CD4-positive, alpha-beta T cell treated with Interleukin-6 at 100 ng/mL for 8 hours (primary cell): ENCODE measurements at regions not wholly inside any gene's neighbourhood (a gene's known extent, or its start where the extent isn't known, plus 50 kb on each side); places are given as distances from the start of the nearest gene placed in this dataset.

Source experiments
- DNase-seq: peaks from one replicate; pipeline ENCODE4 v3.0.0-alpha.2; 2020; ENCODE audit warnings: mixed read lengths, low spot score

DNA sequence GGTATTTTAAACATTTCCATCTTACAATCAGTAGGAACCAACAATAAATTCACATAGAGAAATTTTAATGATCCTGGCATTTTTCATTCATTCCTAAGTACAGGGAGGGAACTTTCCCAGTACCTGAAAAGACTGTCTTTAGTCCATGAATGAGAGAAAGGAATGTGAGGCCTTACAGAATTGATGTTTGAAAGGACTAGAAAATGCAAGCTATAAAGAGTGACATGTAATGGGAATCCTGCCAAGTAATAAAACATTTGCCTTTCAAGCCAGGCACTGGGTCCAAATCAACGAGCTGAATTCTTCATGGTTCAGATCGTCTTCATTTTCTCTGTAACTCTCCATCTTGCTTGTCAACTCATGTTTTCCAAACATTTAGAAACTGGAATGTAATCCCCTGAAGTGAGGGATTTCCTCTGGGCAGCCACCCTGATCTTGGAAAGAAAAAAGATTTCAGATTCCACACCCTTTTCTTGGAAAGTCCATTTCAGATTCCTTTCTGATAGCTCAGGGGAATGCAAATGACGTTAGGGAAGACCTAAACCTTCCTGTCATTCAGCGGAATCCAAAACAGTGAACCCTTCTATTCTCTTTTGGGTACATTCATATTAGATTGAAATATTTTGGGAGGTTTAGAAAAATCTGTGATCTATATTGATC is 315.8 kb downstream of the SH3GL2 start:
- DNase-seq: no peak

DNA sequence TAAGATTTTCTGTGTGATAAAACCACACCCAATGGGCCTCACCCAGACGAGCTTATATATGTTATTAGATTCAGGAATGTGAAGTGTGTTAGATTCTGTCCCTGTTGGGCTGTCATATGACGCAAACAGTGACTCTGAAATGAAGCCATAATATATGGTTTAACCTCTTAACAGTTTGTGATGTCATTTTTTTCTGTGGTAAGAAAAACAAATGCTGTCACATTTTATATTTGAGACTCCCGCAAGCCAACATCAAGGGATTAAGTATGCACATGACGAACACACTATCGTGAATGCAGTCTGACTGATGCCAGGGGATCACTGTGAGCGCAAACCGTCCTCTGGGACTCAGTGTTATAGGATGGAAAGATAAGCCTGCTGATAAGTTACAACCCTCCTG is 321.7 kb downstream of the SH3GL2 start:
- no peak for DNase-seq

DNA sequence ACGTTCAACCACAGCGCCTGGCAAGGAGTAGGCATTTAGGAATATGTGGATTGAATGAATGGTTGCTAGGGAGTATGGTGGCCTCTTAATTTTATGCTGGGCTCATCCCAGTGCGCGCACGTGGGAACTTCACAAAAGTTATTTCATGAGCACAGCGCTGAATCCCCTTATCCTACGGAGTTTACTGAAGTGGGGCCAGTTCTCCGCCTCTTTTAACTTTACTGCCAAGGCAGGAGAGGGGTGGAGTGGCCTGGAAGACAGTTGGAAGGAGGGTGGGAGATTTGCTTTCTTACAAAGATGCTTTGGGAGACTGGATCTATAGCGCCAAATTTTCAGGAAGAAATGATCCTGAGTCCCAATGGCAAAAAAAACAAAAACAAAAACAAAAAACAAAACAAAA is 326.5 kb downstream of the SH3GL2 start:
- no peak for DNase-seq

DNA sequence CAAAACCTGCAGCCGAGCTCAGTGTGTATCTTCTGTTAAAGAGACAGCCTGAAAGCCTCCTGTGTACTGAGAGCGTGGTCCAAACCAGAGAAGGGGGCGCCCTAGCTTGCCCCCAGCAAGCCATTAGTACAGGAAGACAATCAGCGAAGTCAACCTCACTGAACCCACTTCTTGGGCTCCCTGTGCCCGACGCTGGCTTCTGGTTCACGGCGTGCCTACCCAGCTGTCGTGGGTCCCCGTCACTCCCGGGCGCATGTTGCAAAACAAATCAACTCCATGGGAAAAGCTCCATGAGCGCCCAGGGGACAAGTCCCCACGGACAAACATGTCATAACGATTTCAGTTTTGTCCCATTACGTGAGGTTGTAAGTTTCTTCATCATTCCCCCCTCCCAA is 326.9 kb downstream of the SH3GL2 start:
- DNase-seq: no peak

DNA sequence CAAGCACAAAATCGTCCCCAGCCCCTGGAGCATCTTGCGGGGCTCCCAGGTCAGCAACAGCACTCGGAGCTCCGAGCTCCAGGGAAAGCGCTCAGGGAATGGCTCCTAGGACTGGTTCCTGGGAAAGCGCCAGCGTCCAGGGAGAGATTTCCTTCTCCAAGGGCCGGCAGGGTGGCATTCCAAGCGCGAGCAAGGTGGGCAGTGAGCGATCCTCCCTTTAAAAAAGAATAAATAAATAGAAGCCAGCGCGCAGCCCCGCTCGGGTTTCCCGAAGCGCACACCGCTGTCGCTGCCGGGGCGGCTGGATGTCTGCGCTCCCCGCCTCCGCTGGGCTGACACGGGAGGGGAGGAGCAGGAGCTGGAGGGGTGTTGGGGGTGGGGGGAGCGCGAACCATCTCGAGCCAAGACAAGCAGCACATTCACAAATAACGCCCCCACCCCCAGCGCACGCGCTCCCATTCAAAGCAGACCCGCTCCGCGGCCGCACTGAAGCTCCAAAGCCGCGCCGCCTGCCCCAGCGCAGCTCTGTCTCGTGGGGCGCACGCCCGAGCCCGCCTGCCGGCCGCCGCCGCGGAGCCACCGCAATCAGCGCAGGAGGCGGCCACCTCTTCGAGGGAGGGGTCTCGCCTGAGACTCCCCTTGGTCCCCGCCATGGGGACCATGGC is 327.4 kb downstream of the SH3GL2 start:
- DNase-seq: no peak

DNA sequence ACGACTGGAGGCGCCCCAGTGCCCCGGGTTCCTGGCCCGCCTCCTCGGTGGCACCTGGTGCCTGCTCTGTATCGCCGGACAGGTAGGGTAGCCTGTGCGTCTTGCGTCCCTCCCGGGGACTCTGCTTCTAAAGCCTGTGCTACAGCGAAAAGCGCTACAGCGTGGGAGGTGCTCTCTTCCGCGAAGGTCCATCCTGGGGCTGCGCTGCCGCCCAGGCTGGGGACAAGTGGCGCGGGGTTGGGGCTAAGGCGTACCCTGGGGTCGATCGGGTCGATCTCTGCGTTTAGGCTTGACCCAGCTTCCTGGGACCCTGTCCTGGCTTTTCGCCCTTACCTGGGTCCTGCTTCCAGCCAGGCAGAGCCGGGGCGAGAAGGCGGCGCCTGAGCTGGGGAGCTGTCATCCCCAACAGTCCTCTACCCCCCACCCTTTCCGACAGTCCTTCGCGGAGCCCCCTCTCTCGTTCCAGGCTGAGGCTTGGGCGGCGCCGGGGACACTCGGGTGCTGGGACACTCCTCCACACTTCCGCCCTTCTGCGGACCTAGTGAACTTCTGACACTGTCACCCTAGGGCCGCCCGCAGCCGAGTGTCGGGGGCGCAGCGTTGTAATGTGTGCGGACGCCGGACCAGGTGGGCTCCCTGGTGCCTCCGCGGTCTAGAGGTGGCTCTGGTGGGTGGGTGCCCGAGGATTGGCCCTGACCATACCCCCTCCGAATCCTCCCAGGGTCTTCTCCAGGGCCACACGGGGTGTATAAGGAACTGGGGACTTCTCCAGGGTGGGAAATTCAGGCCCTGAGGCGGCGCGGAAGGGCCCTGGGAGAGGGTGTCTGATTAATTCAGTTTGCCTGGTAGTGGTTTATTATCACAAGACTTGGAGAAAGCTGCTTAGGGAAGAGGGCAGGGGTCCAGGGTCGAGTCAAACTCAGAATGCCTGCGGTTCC is 328.2 kb downstream of the SH3GL2 start:
- no peak for DNase-seq

DNA sequence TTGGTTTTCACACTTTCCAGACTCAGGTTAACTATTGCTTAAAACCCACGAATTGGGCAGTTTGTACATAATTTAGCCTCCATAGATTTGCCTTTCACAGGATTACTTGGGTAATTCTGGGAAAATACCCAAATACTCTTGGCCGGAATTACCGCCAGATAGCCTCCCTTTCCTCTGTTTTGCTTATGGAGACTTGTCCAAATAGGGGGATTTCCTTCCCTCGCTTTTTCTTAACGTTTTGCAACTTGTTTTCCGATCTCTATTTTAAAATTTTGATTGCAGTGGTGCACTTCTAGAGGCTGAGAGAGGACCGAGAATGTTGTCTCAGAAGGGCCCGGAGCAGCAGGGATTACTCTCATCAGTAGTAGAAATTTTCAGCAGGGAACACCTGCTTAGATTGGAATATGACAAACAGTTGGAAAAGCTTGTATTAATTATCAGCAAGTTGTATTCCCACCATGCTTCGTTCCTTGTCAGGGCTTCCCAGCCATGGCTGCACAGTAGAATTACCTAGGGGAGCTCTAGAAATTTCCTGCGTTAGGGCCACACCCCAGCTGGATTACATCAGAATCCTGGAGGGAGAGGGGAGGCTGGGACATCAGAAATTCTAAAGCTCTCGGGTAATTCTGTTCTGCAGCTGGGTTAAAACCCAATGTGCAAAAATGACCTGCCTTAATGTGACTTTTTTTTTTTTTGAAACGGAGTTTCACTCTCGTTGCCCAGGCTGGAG is 329.1 kb downstream of the SH3GL2 start:
- no peak for DNase-seq

DNA sequence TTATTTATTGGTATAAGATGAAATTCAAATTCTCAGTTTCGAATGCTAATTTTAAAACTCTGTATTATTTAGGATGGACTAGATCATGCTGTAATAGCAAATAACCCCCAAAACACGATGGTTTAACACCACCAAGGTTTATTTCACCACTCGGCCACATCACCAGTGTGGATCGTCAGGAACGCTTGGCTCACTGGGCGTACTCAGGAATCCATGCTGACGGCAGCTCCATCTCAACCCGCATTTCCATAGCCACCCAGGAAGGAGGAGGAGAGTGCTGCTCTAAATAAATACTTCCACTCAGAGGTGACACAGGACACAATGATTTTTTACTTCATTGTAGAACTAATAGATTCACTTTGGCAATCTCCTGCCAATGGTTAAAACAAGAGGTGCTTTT is 347.4 kb downstream of the SH3GL2 start:
- no peak for DNase-seq

DNA sequence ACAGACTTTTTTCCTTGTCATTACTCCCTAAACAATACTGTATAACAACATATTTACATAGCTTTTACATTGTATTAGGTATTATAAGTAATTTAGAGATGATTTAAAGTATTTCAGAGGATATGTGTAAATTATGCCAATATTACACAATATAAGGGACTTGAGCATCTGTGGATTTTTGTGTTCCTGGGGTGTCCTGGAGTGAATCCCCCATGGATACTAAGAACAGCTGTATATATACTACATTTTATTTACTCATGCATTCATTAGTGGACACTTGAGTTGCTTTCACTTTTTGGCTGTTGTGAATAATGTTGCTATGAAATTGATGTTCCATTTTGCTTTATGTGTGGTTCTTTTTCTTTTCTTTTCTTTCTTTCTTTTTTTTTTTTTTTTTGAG is 348.8 kb downstream of the SH3GL2 start:
- DNase-seq: no peak

DNA sequence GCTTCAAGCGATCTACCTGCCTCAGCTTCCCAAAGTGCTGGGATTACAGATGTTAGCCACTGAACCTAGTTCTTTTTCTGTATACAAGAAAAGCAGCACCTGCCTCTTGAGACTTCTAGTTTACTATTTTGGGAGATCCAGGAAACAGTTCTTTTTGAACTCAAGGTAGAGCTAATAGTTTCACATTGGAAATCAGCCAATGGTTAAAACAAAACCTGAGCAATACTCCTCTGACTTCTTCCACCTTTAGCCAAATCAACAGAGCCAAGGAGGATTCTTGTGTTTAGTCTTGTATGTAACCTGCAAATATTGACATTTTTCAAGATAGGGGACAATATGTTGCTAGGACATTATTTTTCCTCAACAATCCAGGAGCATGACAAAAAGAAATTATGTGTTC is 349.4 kb downstream of the SH3GL2 start:
- no peak for DNase-seq

DNA sequence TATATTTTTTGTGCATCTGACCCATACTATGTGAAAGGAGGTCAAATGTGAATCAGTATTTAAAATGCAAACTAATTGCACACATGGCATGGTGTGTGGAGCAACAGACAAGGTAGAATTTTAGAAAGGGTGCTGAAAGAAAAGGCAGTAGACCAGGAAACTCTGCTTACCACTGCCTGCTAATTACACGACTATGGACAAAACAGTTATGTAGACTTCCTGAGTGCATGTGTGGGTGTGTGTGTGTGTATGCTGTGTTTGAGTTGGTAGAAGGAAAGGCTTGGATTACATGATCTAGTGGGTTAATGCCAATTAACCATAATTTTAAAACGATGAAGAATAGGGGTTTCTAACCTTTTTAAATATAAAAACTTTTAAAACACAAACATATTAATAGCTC is 349.9 kb downstream of the SH3GL2 start:
- no peak for DNase-seq

DNA sequence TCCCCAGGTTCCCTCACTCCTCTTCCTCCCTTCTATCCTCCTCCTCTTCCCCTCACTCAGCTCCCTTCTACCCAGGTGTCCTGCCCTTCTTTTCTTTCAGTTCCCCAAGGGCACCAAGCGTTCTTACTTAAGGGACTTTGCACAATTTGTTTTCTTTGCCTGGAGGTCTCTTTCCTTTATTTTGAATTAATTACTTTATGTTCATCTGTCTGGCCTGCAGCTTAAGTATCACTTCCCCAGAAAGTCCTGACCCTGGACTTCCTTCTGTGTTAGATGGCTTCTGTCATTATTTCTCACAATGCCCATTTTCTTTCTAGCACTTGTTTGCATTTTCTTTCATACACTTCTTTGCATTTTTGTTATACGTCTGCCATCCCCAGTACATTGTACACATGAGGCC is 350.6 kb downstream of the SH3GL2 start:
- DNase-seq: no peak

DNA sequence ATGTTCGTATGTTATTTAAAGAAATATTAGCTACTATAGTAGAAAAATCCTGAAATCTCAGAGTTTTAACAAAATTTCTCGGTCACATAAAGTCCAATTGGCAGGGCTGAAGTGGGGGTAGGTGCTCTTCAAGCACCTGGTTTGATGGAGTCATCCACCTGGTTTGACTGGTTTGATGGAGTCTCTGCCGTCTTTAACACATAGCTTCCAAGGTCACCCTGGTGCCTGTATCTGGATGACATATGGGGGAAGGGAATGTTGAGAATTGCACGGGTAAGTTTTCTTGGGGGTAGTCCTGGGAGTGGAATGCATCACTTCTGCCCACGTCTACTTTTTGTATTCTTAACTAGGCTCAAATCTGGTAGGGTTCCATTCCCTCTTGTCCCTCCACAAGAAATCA is 351.2 kb downstream of the SH3GL2 start:
- DNase-seq: no peak

DNA sequence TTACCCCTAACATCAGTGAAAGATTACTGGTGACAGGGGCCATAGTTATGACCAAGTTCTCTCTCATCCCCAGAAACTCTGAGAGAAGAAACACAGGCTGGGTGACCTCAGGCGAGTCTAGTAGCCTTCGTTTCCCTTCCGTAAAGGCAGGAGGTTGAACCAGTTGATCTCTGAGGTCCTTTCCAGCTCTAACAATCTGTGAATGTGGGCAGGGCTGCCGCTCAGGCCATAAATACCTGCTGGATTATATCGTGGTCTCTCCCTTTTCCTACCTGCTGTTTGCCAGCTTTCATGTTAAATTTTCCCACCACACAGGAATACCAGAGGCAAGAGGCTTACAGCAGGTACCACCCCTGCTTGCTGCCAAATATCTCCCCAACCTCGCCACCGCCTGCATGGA is 357.5 kb downstream of the SH3GL2 start:
- DNase-seq: no peak

DNA sequence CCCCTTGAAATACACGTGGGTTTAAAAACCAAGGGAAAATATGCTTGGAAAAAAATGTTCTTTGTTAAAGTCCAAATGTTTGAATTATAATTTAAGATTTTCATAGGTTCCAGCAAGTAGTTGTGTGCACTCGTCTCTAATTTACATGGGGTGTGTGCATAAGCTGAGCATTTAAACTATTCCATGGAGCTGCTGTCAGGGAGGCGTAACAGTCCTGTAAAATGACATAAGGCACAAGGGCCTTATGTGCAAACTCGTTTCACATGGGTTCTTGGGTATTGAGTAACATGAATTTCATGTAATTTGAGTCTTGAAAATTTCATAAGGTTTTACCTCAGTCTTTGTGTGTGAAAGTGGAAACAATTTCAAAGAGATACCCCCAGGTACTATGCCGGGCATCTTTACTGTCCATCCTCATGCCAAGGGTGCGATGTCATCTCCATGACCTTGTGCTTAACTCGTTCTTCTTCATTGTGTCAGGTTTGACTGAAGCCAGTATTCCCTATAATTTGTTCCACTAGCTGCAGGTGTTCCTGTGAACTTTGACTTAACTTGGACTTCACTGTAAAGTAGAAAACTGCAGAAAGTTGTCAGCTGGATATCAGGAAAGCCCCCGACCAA is 359.3 kb downstream of the SH3GL2 start:
- no peak for DNase-seq

DNA sequence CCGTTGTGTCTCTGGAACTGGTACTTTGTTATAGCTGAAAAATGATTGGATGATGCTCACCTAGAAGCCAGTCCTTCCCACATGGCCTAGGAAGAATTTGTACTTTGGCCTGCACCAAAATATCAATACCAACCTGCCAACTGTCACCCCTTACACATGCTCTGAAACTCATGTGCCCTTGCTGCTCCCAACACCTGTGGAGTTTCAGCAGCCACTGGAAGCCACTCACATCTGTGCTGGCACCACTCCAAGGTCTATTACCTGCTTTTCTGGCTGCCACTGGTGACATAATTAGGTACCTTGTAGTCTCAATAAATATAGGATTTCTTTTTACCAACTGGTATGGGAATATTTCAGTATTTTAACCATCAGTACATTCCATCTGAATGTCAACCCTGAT is 363.6 kb downstream of the SH3GL2 start:
- no peak for DNase-seq

DNA sequence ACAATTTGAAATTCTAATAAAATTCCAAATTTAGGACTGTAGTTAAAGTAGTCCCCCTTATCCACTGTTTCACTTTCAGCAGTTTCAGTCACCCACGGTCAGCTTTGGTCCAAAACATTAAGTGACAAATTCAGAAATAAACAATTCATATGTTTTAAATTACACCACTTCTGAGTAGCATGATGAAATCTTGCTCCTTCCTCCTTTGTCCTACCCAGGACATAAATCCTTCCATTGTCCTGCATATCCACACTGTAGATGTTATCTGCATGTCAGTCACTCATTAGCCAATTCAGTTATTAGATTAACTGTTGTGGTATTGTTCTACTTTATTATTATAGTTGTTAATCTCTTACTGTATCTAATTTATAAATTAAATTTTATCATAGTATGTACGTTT is 376.5 kb downstream of the SH3GL2 start:
- DNase-seq: no peak

DNA sequence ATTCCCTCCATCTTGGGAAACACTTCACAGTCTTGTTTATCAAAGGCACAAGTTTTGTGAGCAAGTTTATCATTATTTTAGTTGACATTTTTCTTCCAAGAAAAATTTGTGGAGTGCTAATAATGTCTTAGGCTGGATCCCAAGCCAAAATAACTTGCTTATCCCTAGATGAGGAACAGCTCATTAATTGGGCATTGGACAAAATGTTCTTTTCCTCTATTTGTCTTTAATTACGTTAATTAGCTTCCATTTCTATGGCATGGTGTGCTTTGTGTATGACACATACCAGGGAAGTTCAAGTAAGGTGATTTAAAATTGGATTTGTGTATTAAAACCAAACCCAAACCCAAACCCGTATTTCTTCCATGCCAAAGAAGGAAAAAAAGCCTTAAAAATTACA is 379.5 kb downstream of the SH3GL2 start:
- no peak for DNase-seq

DNA sequence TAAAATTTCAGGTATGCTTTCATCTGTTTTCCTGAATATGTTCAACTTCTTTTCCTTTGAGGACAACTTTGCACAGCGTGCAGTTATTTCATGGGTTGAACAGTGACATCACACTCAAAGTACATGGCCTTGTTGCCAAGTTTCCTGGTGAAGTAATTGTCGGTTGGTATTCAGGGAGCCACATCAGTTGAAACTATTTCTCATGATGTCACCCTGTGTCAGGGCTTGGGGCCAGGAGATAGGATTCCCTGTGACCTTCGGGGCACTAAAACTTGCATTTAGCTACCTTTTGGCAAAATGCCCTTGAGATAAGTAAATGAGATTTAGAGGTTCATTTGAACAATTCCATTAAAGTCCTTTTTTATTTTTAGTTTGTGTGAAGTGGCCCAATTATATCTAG is 383.9 kb downstream of the SH3GL2 start:
- no peak for DNase-seq

DNA sequence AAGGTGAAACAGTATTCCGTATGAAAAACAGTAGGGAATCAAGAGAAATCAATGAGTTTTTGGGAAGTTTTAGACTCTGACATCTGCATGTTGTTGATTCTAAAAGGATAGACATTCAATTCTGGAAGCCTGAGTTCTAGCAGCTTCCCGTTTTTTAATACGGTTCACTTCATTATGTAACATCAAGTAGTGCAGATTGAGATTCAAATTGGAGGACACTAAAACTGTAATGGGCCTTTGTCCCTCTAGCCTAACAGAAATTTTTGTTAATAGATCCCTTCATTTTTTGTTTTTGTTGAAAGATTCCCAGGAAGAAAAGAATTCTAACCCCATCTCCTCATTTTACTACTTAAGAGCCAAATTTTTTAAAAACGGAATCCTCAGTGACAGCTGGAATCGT is 384.6 kb downstream of the SH3GL2 start:
- no peak for DNase-seq

DNA sequence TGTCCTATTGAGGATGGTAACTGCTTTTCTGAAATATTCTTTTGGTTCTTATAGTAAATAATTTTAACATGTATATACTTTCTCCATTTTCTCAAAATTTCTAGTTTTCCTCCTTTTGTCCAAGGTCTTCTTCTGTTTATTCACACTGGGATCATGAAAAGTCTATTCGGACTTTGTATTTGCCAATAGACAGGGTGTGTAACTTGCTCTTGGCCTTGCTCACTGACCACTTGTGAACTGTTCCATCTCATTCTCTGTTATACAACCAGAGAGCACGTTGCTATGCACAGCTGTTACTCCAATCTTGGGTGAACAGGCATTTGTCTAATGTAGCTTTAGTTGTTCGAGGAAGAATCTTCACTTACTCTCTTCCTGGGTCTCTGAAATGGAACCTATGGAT is 388.9 kb downstream of the SH3GL2 start:
- no peak for DNase-seq

DNA sequence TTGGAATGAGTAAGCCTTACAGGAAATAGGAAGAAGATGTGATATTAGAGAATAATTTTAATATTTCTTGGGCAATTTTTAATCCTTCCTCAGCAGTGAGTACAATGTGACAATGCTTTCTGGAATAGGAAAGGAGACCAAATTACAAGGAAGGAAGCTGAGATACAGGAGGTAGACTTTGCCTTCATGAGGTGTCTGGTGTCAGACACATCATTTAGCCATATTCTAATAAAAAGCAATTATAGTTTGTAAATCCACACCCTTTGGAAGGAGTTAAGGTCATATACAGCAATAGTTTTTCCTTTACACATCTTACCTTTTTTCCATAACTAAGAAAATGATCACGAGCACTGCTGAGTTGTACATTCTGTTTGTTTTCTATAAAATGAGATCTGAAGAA is 390.4 kb downstream of the SH3GL2 start:
- no peak for DNase-seq
